ENCODE measurements at regions not wholly inside any gene's neighbourhood (a gene's known extent, or its start where the extent isn't known, plus 50 kb on each side); places are given as distances from the start of the nearest gene placed in this dataset.
"Not testable (repeated sequence)": the region's sequence is repeated elsewhere in the genome, so short reads cannot be mapped to it uniquely, and the experiment has no call there.

GRCh38 chr10:62666275-62666674, 138.2 kb upstream of the ADO start:
- DNase-seq, result no peak

- DNase-seq, result no peak
Measured at GRCh38 chr10:62669341-62669740, 135.2 kb upstream of the ADO start.

GRCh38 chr10:62671104-62671503, 133.4 kb upstream of the ADO start:
- no peak for DNase-seq

DNA sequence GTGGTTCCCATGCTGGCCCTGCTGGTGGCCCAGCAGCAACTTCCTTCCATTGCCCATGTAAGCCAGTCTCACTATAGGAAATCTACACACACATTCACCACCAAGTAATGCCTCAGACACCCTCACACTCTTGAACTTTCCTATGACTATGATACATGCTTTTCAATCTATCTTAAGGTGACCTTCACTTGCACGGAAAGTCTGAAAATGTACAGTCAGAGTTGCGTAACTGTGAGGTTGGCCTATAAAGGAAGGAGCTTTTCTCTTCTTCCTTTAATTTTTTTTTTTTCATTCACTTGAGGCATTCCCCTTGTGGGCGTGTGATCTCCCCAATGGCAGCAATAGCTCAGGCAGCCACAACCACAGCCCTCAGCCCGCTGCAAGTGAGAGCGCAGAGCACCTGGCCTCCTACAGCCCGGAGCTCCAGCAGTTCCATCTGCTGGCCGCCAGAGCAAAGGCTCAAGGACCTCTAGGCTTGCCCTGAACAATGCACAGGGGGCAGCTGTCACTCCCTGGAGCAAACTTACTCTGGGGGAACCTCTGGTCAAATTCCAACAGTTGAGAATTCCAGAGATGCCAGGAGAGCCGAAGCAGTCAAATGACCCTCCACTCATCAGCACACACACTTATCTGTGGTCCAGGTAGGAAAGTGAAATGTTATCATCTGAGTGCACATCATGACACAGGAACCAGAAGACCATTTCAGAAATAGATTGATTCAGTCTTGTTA, 123.1 kb upstream of the ADO start:
- DNase-seq, result no peak

GRCh38 chr10:62684911-62685310, 119.6 kb upstream of the ADO start:
- DNase-seq, result no peak

- DNase-seq, result no peak
Measured at GRCh38 chr10:62687230-62687748, 117.2 kb upstream of the ADO start.

DNA sequence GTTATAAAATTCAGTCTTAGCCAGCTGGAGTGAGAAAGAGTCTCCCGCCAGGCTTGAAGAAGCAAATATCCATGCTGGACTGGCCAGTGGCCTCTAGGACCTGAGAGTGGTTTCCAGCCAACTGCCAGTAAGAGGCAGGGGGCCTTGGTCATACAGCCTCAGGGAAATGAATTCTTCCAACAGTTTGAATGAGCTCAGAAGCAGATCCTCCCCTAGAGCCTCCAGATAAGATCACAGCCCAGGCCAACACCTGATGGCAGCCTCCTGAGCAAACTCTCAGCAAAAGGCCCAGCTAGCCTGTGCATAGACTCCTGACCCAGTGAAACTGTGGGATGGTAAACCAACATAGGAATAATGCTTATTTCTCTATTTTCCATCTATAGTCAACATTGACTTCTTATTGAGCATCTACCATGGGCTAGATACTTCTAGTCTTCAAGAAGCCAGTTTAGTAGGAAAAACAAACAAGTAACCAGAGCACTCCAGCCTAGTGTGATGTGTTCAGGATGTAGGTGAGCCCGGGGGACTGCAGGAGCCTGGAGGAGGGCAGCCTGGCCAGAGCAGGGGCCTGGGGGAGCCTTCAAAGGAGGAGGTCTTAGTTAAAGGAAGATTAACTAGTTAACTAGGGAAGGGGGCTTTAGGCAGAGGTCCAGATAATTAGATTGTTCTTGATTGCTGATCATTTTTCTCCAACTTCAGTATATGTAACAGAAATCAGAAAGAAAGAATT, 115.4 kb upstream of the ADO start:
- no peak for DNase-seq

- DNase-seq, result no peak
Measured at GRCh38 chr10:62689712-62690111, 114.8 kb upstream of the ADO start.

- DNase-seq, result no peak
Measured at GRCh38 chr10:62690703-62691102, 113.8 kb upstream of the ADO start.

- DNase-seq, result no peak
Measured at GRCh38 chr10:62691336-62691735, 113.2 kb upstream of the ADO start.

DNA sequence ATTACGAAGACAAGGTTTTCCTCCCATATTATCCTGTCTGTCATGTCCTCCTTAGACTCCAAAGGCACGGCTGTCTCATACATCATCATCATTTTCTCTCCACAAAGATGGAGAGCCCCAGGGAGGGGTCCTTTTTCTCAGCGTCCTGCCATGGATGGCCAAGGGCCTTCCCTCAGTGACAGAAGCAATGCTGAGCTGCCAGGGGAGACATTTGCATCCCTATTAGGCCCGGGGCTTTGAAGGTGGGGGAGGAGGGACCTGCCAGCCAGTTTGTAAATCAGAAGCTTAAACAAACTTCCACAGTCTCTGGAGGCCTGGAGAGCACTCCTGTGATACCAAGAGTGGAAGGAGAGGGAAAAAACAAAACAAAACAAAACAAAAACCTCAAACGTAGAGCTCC, 112.4 kb upstream of the ADO start:
- no peak for DNase-seq

DNA sequence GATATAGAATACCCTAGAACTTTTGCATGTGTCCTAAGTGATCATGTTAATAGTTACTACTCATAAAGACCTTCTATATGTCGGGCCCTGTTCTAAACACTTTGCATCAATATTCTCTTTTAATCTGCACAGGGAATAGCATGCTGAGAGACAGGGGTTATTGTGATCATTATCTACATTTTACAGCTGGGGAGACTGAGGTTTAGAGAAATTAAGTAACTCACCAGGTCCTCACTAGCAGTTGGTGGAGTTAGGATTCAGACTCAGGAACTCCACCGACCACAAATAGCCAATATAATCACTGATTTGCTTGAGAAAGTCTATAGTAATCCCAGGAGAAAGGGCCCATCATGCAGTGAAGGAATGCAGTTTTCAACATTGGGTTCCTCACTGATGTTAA, 111.2 kb upstream of the ADO start:
- no peak for DNase-seq

GRCh38 chr10:62694537-62695126, 109.9 kb upstream of the ADO start:
- no peak for DNase-seq

- DNase-seq, result no peak
Measured at GRCh38 chr10:62696798-62697197, 107.7 kb upstream of the ADO start.

DNA sequence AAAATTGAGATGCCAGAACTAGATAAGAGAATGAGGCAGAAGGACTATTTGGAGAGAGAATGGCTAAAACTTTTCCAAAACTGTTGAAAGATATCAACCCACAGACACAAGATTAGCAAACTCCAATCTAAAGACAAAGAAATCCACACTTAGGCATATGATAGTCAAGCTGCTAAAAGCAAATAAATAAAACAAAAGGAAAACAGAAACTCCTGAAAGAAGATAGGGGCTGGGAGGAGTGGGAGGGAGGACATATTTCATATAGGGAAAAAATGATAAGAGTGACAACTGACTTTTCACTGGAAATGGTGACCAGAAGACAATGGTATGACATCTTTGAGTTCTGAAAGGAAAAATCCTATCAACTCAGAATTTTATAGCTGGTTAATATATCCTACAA, 105.4 kb upstream of the ADO start:
- no peak for DNase-seq

DNA sequence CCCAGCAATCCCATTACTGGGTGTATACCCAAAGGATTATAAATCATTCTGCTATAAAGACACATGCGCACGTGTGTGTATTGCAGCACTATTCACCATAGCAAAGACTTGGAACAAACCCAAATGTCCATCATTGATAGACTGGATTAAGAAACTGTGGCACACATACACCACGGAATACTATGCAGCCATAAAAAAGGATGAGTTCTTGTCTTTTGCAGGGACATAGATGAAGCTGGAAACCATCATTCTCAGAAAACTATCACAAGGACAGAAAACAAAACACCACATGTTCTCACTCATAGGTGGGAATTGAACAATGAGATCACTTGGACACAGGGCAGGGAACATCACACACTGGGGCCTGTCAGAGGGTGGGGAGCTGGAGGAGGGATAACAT, 100.4 kb upstream of the ADO start:
- DNase-seq, result not testable (repeated sequence)

GRCh38 chr10:62705789-62706188, 98.7 kb upstream of the ADO start:
- no peak for DNase-seq

GRCh38 chr10:62707810-62708209, 96.7 kb upstream of the ADO start:
- DNase-seq, result no peak

- no peak for DNase-seq
Measured at GRCh38 chr10:62708569-62708968, 96.0 kb upstream of the ADO start.

- no peak for DNase-seq
Measured at GRCh38 chr10:62709200-62709599, 95.3 kb upstream of the ADO start.

- no peak for DNase-seq
Measured at GRCh38 chr10:62710182-62710581, 94.3 kb upstream of the ADO start.

GRCh38 chr10:62715383-62715782, 89.1 kb upstream of the ADO start:
- no peak for DNase-seq

GRCh38 chr10:62718585-62718984, 85.9 kb upstream of the ADO start:
- no peak for DNase-seq

GRCh38 chr10:62719061-62719460, 85.5 kb upstream of the ADO start:
- DNase-seq, result no peak
